DND-41 (cell line): ENCODE measurements at regions not wholly inside any gene's neighbourhood (a gene's known extent, or its start where the extent isn't known, plus 50 kb on each side); places are given as distances from the start of the nearest gene placed in this dataset.

Experiments
- CTCF ChIP-seq: IDR thresholded peaks from 2 replicates; pipeline ENCODE4 v1.5.1; 2012; ENCODE audit warnings: borderline replicate concordance, low read length, moderate library complexity, mild to moderate bottlenecking; ENCODE audit not compliant: poor library complexity, severe bottlenecking; ENCODE audit errors: extremely low read depth
- EZH2 ChIP-seq: IDR thresholded peaks from 3 replicates; pipeline ENCODE4 v1.6.1; 2012; ENCODE audit warnings: borderline replicate concordance, low read depth, mild to moderate bottlenecking, moderate library complexity, low read length, inconsistent platforms; ENCODE audit not compliant: severe bottlenecking

GRCh38 chr3:73292220-73292619, 230.8 kb downstream of the EBLN2 start:
- TF ChIP-seq EZH2 (no peak), CTCF (no peak)
